Sigmoid colon (tissue), 3 donors: ENCODE measurements at regions not wholly inside any gene's neighbourhood (a gene's known extent, or its start where the extent isn't known, plus 50 kb on each side); places are given as distances from the start of the nearest gene placed in this dataset.

Experiments used
- POLR2A ChIP-seq, 2 donors: fragments of 450-650 bp; IDR thresholded peaks; one replicate each; pipeline ENCODE4 v1.6.1; 2016; ENCODE audit warnings: antibody characterized with exemption in 2 of 2, mild to moderate bottlenecking in 2 of 2, moderate library complexity in 2 of 2
- TF ChIP-seq, protein P1 (sequence below), 4 experiments: fragments of 450-650 bp in 3 of 4; fragments of 200-600 bp in 1 of 4; IDR thresholded peaks; one replicate each; pipeline ENCODE4 v1.5.1; 2016 to 2019; ENCODE audit warnings: antibody characterized with exemption in 4 of 4, mild to moderate bottlenecking in 3 of 4, moderate library complexity in 2 of 4

DNA sequence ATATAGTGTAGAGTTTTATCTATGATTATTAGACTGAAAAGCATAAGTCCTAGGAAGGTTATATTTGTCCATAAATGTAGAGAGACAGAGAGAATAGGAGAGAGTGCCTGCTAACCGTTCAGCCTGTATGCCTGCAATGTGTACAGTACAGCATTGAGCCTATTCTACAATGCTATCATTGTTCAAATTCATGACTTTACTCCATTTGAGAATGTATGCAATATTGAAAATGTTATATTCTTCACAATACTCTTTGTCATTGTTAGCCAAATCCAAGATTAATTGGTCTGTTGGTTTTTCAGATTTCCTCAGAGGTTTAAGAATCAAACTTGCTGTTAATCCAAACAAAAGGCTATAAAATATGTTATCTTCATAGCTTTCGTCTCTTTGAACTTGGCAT is 585.2 kb upstream of the B3GALT2 start:
- TF ChIP-seq POLR2A (IDR thresholded peaks at IDR 0.05) = no peak
- TF ChIP-seq, protein P1, sequence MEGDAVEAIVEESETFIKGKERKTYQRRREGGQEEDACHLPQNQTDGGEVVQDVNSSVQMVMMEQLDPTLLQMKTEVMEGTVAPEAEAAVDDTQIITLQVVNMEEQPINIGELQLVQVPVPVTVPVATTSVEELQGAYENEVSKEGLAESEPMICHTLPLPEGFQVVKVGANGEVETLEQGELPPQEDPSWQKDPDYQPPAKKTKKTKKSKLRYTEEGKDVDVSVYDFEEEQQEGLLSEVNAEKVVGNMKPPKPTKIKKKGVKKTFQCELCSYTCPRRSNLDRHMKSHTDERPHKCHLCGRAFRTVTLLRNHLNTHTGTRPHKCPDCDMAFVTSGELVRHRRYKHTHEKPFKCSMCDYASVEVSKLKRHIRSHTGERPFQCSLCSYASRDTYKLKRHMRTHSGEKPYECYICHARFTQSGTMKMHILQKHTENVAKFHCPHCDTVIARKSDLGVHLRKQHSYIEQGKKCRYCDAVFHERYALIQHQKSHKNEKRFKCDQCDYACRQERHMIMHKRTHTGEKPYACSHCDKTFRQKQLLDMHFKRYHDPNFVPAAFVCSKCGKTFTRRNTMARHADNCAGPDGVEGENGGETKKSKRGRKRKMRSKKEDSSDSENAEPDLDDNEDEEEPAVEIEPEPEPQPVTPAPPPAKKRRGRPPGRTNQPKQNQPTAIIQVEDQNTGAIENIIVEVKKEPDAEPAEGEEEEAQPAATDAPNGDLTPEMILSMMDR (IDR thresholded peaks at IDR 0.05) = no peak
